GM23248 (cell line): ENCODE measurements at regions not wholly inside any gene's neighbourhood (a gene's known extent, or its start where the extent isn't known, plus 50 kb on each side); places are given as distances from the start of the nearest gene placed in this dataset.

ENCODE experiments used
- DNase-seq: peaks from one replicate; pipeline ENCODE4 v3.0.0-alpha.2; 2015
- H2AFZ ChIP-seq: fragments of 200-600 bp; sonication (generic); 2 replicates; pipeline ENCODE4 v1.6.1; 2016; ENCODE audit warnings: antibody characterized with exemption
- H3F3A ChIP-seq: fragments of 200-600 bp; sonication (generic); 2 replicates; pipeline ENCODE4 v1.6.1; 2016; ENCODE audit warnings: mild to moderate bottlenecking, antibody characterized with exemption, mixed run types; ENCODE audit not compliant: insufficient read depth
- H3K27ac ChIP-seq: fragments of 200-600 bp; sonication (generic); 2 replicates; pipeline ENCODE4 v1.5.1; 2016; ENCODE audit warnings: mild to moderate bottlenecking
- H3K27me3 ChIP-seq: fragments of 200-600 bp; sonication (generic); replicated peaks from 2 replicates; pipeline ENCODE4 v1.6.1; 2016; ENCODE audit warnings: mild to moderate bottlenecking; ENCODE audit not compliant: insufficient read depth
- H3K36me3 ChIP-seq: fragments of 200-600 bp; sonication (generic); 2 replicates; pipeline ENCODE4 v1.6.1; 2016; ENCODE audit warnings: low read depth, mild to moderate bottlenecking
- H3K4me1 ChIP-seq: fragments of 200-600 bp; sonication (generic); 2 replicates; pipeline ENCODE4 v1.6.1; 2016; ENCODE audit warnings: mild to moderate bottlenecking; ENCODE audit not compliant: insufficient read depth
- H3K4me2 ChIP-seq: fragments of 200-600 bp; sonication (generic); one replicate; pipeline ENCODE4 v1.6.1; 2016; ENCODE audit warnings: mild to moderate bottlenecking; ENCODE audit not compliant: unreplicated experiment
- H3K4me3 ChIP-seq: fragments of 200-600 bp; sonication (generic); 2 replicates; pipeline ENCODE4 v1.5.1; 2016; ENCODE audit warnings: mild to moderate bottlenecking
- H3K79me2 ChIP-seq: fragments of 200-600 bp; sonication (generic); 2 replicates; pipeline ENCODE4 v1.6.1; 2016; ENCODE audit warnings: mild to moderate bottlenecking; ENCODE audit not compliant: insufficient read depth
- H3K9ac ChIP-seq: fragments of 200-600 bp; sonication (generic); 2 replicates; pipeline ENCODE4 v1.6.1; 2016; ENCODE audit warnings: mild to moderate bottlenecking
- H3K9me2 ChIP-seq: fragments of 200-600 bp; sonication (generic); 2 replicates; pipeline ENCODE4 v1.6.1; 2016; ENCODE audit warnings: mixed run types, mild to moderate bottlenecking, moderate library complexity; ENCODE audit not compliant: insufficient read depth
- H3K9me3 ChIP-seq: fragments of 200-600 bp; sonication (generic); one replicate; pipeline ENCODE4 v1.6.1; 2017; ENCODE audit warnings: low read depth
- H4K20me1 ChIP-seq: fragments of 200-600 bp; sonication (generic); 2 replicates; pipeline ENCODE4 v1.6.0; 2016; ENCODE audit not compliant: insufficient read depth
- EZH2 ChIP-seq: fragments of 200-600 bp; sonication (generic); IDR thresholded peaks from 2 replicates; pipeline ENCODE4 v1.6.1; 2018; ENCODE audit warnings: antibody characterized with exemption, mild to moderate bottlenecking; ENCODE audit not compliant: insufficient read depth, poor library complexity, severe bottlenecking
- EZH2phosphoT487 ChIP-seq: fragments of 200-600 bp; sonication (generic); IDR thresholded peaks from 2 replicates; pipeline ENCODE4 v1.6.1; 2018; ENCODE audit warnings: antibody characterized with exemption, moderate library complexity, mild to moderate bottlenecking, low read depth; ENCODE audit not compliant: insufficient read depth
- WGBS, 2 experiments: methylation state at CpG; one replicate each; pipeline ENCODE4 v1.1.6; 2015 to 2017; ENCODE audit warnings: low lambda C conversion rate in 2 of 2, low coverage in 1 of 2; ENCODE audit errors: missing lambda C conversion rate in 2 of 2; 5-methylcytosine and 5-hydroxymethylcytosine counted together
- in situ Hi-C: fragments of 300-500 bp; cut with MboI; formaldehyde crosslinking; loops from 2 replicates; pipeline ENCODE4 v1.15.0; 2020

DNA sequence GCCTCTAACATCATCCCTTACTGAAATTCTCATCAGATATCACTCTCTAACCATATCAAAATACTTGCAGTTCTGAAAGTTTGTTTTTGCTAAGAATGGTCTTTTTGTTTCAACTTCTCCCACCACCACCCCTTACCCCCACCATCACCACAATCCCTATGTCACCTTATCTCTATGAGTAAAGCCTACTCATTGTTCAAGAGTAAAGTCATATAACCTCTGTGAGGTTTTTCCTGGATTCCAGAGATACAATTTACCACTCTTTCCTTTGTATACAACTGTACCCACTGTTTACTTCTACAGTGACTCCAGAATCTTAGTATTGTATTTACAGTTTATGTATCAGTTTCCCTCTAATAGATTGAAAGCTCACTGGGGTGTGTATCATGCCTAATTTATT, 158.0 kb upstream of the PCDH10 start:
- Histone ChIP-seq H3F3A (no peaks in the 10 kb centered on the region), H3K27ac (no peak overlapping the region), H2AFZ (no peak overlapping the region), H4K20me1 (no peaks in the 10 kb centered on the region), H3K9me2 (no peaks in the 10 kb centered on the region), H3K4me3 (no peak overlapping the region), H3K36me3 (no peaks in the 10 kb centered on the region), H3K9ac (no peak overlapping the region), H3K4me1 (no peaks in the 10 kb centered on the region), H3K4me2 (no peak overlapping the region), H3K9me3 (no peaks in the 10 kb centered on the region), H3K27me3 (no peaks in the 10 kb centered on the region), H3K79me2 (no peaks in the 10 kb centered on the region)
- no peak for TF ChIP-seq EZH2phosphoT487
- in situ Hi-C loops = no loop called here
- no peak for DNase-seq

DNA sequence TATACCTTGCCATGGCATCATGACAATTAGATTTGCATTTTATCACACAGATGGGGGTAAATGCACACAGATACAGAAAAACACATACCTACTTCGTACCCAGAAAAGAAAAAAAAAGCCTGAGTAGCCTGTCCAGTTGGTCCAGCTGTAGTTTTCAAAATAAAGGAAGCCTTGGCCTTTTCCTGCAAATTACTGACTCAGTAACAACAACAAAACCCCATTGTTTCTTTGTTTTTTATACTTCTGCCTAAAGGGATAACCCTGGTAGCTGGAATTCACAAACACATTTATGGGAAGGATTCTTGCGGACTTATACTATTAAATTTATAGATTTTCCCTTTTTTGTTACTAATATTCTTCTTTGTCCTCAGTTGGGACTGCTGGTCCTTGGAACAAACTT, 156.4 kb upstream of the PCDH10 start:
- 18 to 30% methylated on average over 2 of the region's 2 CpGs for WGBS, 2 experiments
- H3K9me3 ChIP-seq = no peaks in the 10 kb centered on the region
- H3F3A ChIP-seq = no peaks in the 10 kb centered on the region
- H3K27ac ChIP-seq = no peak overlapping the region
- no peak overlapping the region for H2AFZ ChIP-seq
- in situ Hi-C loops = no loop called here
- no peak overlapping the region for H3K4me3 ChIP-seq
- no peak overlapping the region for H3K9ac ChIP-seq
- H3K36me3 ChIP-seq = no peaks in the 10 kb centered on the region
- H3K4me1 ChIP-seq = no peaks in the 10 kb centered on the region
- no peaks in the 10 kb centered on the region for H3K9me2 ChIP-seq
- no peak overlapping the region for H3K4me2 ChIP-seq
- no peak for TF ChIP-seq EZH2
- no peak for TF ChIP-seq EZH2phosphoT487
- H3K27me3 ChIP-seq = no peaks in the 10 kb centered on the region
- H4K20me1 ChIP-seq = no peaks in the 10 kb centered on the region
- no peaks in the 10 kb centered on the region for H3K79me2 ChIP-seq
- DNase-seq = no peak

GRCh38 chr4:132998585-132999230, 150.4 kb upstream of the PCDH10 start:
- Histone ChIP-seq H2AFZ (no peak overlapping the region), H3K27me3 (no peaks in the 10 kb centered on the region), H3K79me2 (no peaks in the 10 kb centered on the region), H3K36me3 (no peaks in the 10 kb centered on the region), H3F3A (no peaks in the 10 kb centered on the region), H3K4me2 (no peak overlapping the region), H3K4me3 (no peak overlapping the region), H4K20me1 (no peaks in the 10 kb centered on the region), H3K9me3 (no peaks in the 10 kb centered on the region), H3K9ac (no peak overlapping the region), H3K9me2 (no peaks in the 10 kb centered on the region), H3K4me1 (no peaks in the 10 kb centered on the region), H3K27ac (no peak overlapping the region)
- no peak for DNase-seq
- 11 to 26% methylated on average over 2 of the region's 2 CpGs for WGBS, 2 experiments
- no peak for TF ChIP-seq EZH2
- no peak for TF ChIP-seq EZH2phosphoT487
- in situ Hi-C loops = no loop called here

GRCh38 chr4:133000012-133000411, 149.1 kb upstream of the PCDH10 start:
- Histone ChIP-seq H3K9me2 (no peaks in the 10 kb centered on the region; the same call in 1 of the 2 replicates), H3K4me2 (no peak overlapping the region), H3K27me3 (no peaks in the 10 kb centered on the region), H3K9ac (no peak overlapping the region), H3K27ac (no peak overlapping the region), H3F3A (no peaks in the 10 kb centered on the region), H3K4me1 (no peaks in the 10 kb centered on the region), H3K9me3 (no peaks in the 10 kb centered on the region), H4K20me1 (no peaks in the 10 kb centered on the region), H3K36me3 (no peaks in the 10 kb centered on the region), H3K4me3 (no peak overlapping the region), H3K79me2 (no peaks in the 10 kb centered on the region), H2AFZ (no peak overlapping the region)
- DNase-seq = no peak
- WGBS, 2 experiments = 12% methylated on average over 3 of the region's 3 CpGs
- in situ Hi-C loops = no loop called here
- no peak for TF ChIP-seq EZH2
- no peak for TF ChIP-seq EZH2phosphoT487

GRCh38 chr4:133003169-133003568, 145.9 kb upstream of the PCDH10 start:
- H3K9ac ChIP-seq = no peak overlapping the region
- no peaks in the 10 kb centered on the region for H3F3A ChIP-seq
- H3K79me2 ChIP-seq = no peaks in the 10 kb centered on the region
- no peaks in the 10 kb centered on the region for H4K20me1 ChIP-seq
- H3K36me3 ChIP-seq = no peaks in the 10 kb centered on the region
- 68 to 74% methylated on average over 6 of the region's 6 CpGs for WGBS, 2 experiments
- no peak overlapping the region for H3K27ac ChIP-seq
- no peaks in the 10 kb centered on the region for H3K27me3 ChIP-seq
- H3K4me2 ChIP-seq = no peak overlapping the region
- H3K4me3 ChIP-seq = no peak overlapping the region
- H3K4me1 ChIP-seq = no peaks in the 10 kb centered on the region
- H3K9me3 ChIP-seq = no peaks in the 10 kb centered on the region
- no peak overlapping the region for H2AFZ ChIP-seq
- no peaks in the 10 kb centered on the region; the same call in 1 of the 2 replicates for H3K9me2 ChIP-seq
- no peak for DNase-seq
- TF ChIP-seq EZH2phosphoT487 (no peak), EZH2 (no peak)
- in situ Hi-C loops = no loop called here
